ENCODE measurements at regions not wholly inside any gene's neighbourhood (a gene's known extent, or its start where the extent isn't known, plus 50 kb on each side); places are given as distances from the start of the nearest gene placed in this dataset.

GRCh38 chr14:71602524-71602923 lies 329.7 kb upstream of the RGS6 start:
- TF ChIP-seq, protein P1, sequence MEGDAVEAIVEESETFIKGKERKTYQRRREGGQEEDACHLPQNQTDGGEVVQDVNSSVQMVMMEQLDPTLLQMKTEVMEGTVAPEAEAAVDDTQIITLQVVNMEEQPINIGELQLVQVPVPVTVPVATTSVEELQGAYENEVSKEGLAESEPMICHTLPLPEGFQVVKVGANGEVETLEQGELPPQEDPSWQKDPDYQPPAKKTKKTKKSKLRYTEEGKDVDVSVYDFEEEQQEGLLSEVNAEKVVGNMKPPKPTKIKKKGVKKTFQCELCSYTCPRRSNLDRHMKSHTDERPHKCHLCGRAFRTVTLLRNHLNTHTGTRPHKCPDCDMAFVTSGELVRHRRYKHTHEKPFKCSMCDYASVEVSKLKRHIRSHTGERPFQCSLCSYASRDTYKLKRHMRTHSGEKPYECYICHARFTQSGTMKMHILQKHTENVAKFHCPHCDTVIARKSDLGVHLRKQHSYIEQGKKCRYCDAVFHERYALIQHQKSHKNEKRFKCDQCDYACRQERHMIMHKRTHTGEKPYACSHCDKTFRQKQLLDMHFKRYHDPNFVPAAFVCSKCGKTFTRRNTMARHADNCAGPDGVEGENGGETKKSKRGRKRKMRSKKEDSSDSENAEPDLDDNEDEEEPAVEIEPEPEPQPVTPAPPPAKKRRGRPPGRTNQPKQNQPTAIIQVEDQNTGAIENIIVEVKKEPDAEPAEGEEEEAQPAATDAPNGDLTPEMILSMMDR (IDR thresholded peaks at IDR 0.05): no peak
- TF ChIP-seq POLR2A (IDR thresholded peaks at IDR 0.05): no peak
